MM.1S (cell line): ENCODE measurements at regions not wholly inside any gene's neighbourhood (a gene's known extent, or its start where the extent isn't known, plus 50 kb on each side); places are given as distances from the start of the nearest gene placed in this dataset.
"Not testable (repeated sequence)": the region's sequence is repeated elsewhere in the genome, so short reads cannot be mapped to it uniquely, and the experiment has no call there.

Source experiments
- DNase-seq: peaks from one replicate; pipeline ENCODE4 v3.0.0-alpha.2; 2015
- H2AFZ ChIP-seq: fragments of 300-600 bp; sonication (generic); 2 replicates; pipeline ENCODE4 v1.6.0; 2016; ENCODE audit warnings: antibody characterized with exemption, low read length
- H3F3A ChIP-seq: fragments of 300-600 bp; sonication (generic); 2 replicates; pipeline ENCODE4 v1.6.1; 2016; ENCODE audit warnings: mild to moderate bottlenecking, antibody characterized with exemption, low read length, moderate library complexity, mixed read lengths; ENCODE audit not compliant: insufficient read depth
- H3K27ac ChIP-seq: fragments of 300-600 bp; sonication (generic); 2 replicates; pipeline ENCODE4 v1.5.1; 2016; ENCODE audit warnings: mild to moderate bottlenecking, low read length
- H3K27me3 ChIP-seq: fragments of 300-600 bp; sonication (generic); replicated peaks from 2 replicates; pipeline ENCODE4 v1.6.0; 2016; ENCODE audit warnings: low read length; ENCODE audit not compliant: insufficient read depth
- H3K36me3 ChIP-seq: fragments of 300-600 bp; sonication (generic); replicated peaks from 2 replicates; pipeline ENCODE4 v1.6.1; 2016; ENCODE audit warnings: mild to moderate bottlenecking, low read length, mixed read lengths; ENCODE audit not compliant: insufficient read depth
- H3K4me1 ChIP-seq: fragments of 300-600 bp; sonication (generic); 2 replicates; pipeline ENCODE4 v1.6.1; 2016; ENCODE audit warnings: low read length, mixed read lengths
- H3K4me2 ChIP-seq: fragments of 300-600 bp; sonication (generic); 2 replicates; pipeline ENCODE4 v1.6.0; 2016; ENCODE audit warnings: low read depth, low read length
- H3K4me3 ChIP-seq: fragments of 300-600 bp; sonication (generic); 2 replicates; pipeline ENCODE4 v1.5.1; 2016; ENCODE audit warnings: low read length, mixed read lengths
- H3K79me2 ChIP-seq: fragments of 300-600 bp; sonication (generic); 2 replicates; pipeline ENCODE4 v1.6.1; 2016; ENCODE audit warnings: mixed run types, low read length, mixed read lengths
- H3K9ac ChIP-seq: fragments of 300-600 bp; sonication (generic); 2 replicates; pipeline ENCODE4 v1.6.1; 2016; ENCODE audit warnings: low read length, mixed read lengths
- H3K9me2 ChIP-seq: fragments of 300-600 bp; sonication (generic); replicated peaks from 2 replicates; pipeline ENCODE4 v1.6.1; 2016; ENCODE audit warnings: mild to moderate bottlenecking, low read length, mixed read lengths; ENCODE audit not compliant: insufficient read depth
- H3K9me3 ChIP-seq: fragments of 300-600 bp; sonication (generic); replicated peaks from 2 replicates; pipeline ENCODE4 v1.6.1; 2016; ENCODE audit warnings: mild to moderate bottlenecking, low read length, mixed read lengths; ENCODE audit not compliant: insufficient read depth
- H4K20me1 ChIP-seq: fragments of 300-600 bp; sonication (generic); 2 replicates; pipeline ENCODE4 v1.6.1; 2016; ENCODE audit warnings: mild to moderate bottlenecking, low read length, moderate library complexity, mixed read lengths; ENCODE audit not compliant: insufficient read depth
- CTCF ChIP-seq: fragments of 300-600 bp; sonication (generic); IDR thresholded peaks from 2 replicates; pipeline ENCODE4 v1.5.1; 2016; ENCODE audit warnings: antibody characterized with exemption, low read length, mixed read lengths
- EZH2 ChIP-seq: fragments of 300-600 bp; sonication (generic); optimal IDR thresholded peaks from 2 replicates; pipeline ENCODE3; 2017; ENCODE audit warnings: low read depth, mild to moderate bottlenecking, antibody characterized with exemption, low read length, mixed read lengths
- EZH2phosphoT487 ChIP-seq: fragments of 300-600 bp; sonication (generic); IDR thresholded peaks from 2 replicates; pipeline ENCODE4 v1.6.1; 2018; ENCODE audit warnings: antibody characterized with exemption, low read length

GRCh38 chr14:38561657-38562056 is 305.8 kb upstream of the CLEC14A start:
- no peak overlapping the region for H3K27ac ChIP-seq
- H3K4me3 ChIP-seq, result no peak overlapping the region
- H3K4me2 ChIP-seq, result no peak overlapping the region
- DNase-seq, result no peak
- TF ChIP-seq EZH2, result no peak
- TF ChIP-seq EZH2phosphoT487, result no peak
- no peak for TF ChIP-seq CTCF
- no peak overlapping the region for H3K9ac ChIP-seq
- no peak overlapping the region for H2AFZ ChIP-seq
- H3K27me3 ChIP-seq, result no peaks in the 10 kb centered on the region
- H3F3A ChIP-seq, result no peaks in the 10 kb centered on the region
- H4K20me1 ChIP-seq, result no peaks in the 10 kb centered on the region
- no peaks in the 10 kb centered on the region for H3K4me1 ChIP-seq
- H3K9me2 ChIP-seq, result no peaks in the 10 kb centered on the region
- H3K9me3 ChIP-seq, result no peaks in the 10 kb centered on the region
- no peaks in the 10 kb centered on the region for H3K79me2 ChIP-seq
- no peaks in the 10 kb centered on the region for H3K36me3 ChIP-seq

GRCh38 chr14:38559711-38560110 is 303.8 kb upstream of the CLEC14A start:
- H3F3A ChIP-seq, result no peaks in the 10 kb centered on the region
- no peaks in the 10 kb centered on the region for H3K4me1 ChIP-seq
- H2AFZ ChIP-seq, result no peak overlapping the region
- H4K20me1 ChIP-seq, result no peaks in the 10 kb centered on the region
- H3K9ac ChIP-seq, result no peak overlapping the region
- H3K9me2 ChIP-seq, result no peaks in the 10 kb centered on the region
- no peaks in the 10 kb centered on the region for H3K79me2 ChIP-seq
- H3K9me3 ChIP-seq, result no peaks in the 10 kb centered on the region
- H3K4me2 ChIP-seq, result no peak overlapping the region
- TF ChIP-seq EZH2phosphoT487 (no peak), CTCF (no peak), EZH2 (no peak)
- no peak overlapping the region for H3K4me3 ChIP-seq
- no peak overlapping the region for H3K27ac ChIP-seq
- no peak for DNase-seq
- no peaks in the 10 kb centered on the region for H3K36me3 ChIP-seq
- no peaks in the 10 kb centered on the region for H3K27me3 ChIP-seq

GRCh38 chr14:38557391-38557790 is 301.5 kb upstream of the CLEC14A start:
- not testable (repeated sequence) for H3K4me1 ChIP-seq, H2AFZ ChIP-seq, H3K9ac ChIP-seq, H3F3A ChIP-seq, H3K4me2 ChIP-seq, DNase-seq, H3K36me3 ChIP-seq, H3K79me2 ChIP-seq, H3K4me3 ChIP-seq, H3K27ac ChIP-seq, H3K9me3 ChIP-seq, H3K27me3 ChIP-seq, H4K20me1 ChIP-seq, H3K9me2 ChIP-seq

GRCh38 chr14:38556252-38556651 is 300.4 kb upstream of the CLEC14A start:
- Histone ChIP-seq H4K20me1 (no peaks in the 10 kb centered on the region), H2AFZ (no peak overlapping the region), H3K4me2 (no peak overlapping the region), H3K79me2 (no peaks in the 10 kb centered on the region), H3K4me1 (no peaks in the 10 kb centered on the region), H3K27ac (no peak overlapping the region), H3F3A (no peaks in the 10 kb centered on the region), H3K27me3 (no peaks in the 10 kb centered on the region), H3K9me3 (no peaks in the 10 kb centered on the region), H3K36me3 (no peaks in the 10 kb centered on the region), H3K4me3 (no peak overlapping the region), H3K9ac (no peak overlapping the region), H3K9me2 (no peaks in the 10 kb centered on the region)
- DNase-seq, result no peak
- no peak for TF ChIP-seq CTCF
- TF ChIP-seq EZH2phosphoT487, result no peak
- no peak for TF ChIP-seq EZH2
